ENCODE measurements at regions not wholly inside any gene's neighbourhood (a gene's known extent, or its start where the extent isn't known, plus 50 kb on each side); places are given as distances from the start of the nearest gene placed in this dataset.

DNA sequence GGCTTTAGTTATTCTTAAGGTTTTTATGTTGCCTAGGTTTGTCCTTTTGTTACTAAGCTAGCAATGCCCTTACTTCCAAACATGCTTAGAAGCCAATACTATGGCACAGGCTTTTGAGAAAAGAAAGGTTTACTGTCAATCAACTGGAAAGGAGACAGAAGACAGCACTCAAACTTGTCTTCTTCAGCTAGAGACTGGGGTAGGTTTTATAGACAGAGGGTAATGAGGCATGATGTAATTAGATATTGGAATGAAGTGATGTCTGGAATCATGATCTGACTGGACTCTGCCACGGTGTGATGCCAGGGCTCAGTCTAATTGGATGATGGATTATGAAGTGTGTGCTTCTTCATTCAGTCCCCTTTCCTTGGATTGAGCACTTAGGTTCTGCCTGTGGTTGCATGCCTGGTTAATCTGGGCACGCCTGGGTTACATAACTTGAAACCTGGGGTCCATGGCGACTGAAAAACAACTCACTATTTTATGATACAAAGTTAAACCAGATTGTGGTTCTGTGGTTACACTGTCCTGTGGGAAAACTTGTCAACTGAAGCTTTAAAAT is 625.8 kb downstream of the BRINP3 start:
- H3K4me3 ChIP-seq (ENCODE audit: low read length in 3 of 3), result no peak overlapping the region
- no peaks in the 10 kb centered on the region for H3K9me3 ChIP-seq (ENCODE audit: control insufficient read depth in 3 of 3, low read length in 3 of 3)
- no peak overlapping the region for H3K27ac ChIP-seq (ENCODE audit: low read depth, low read length)
- no peaks in the 10 kb centered on the region for H3K36me3 ChIP-seq (ENCODE audit: control insufficient read depth in 3 of 3, insufficient read depth in 3 of 3, low read length in 3 of 3)
- no peaks in the 10 kb centered on the region for H3K4me1 ChIP-seq (ENCODE audit: control insufficient read depth in 3 of 3, insufficient read depth in 3 of 3, low read length in 3 of 3)
- no peaks in the 10 kb centered on the region for H3K27me3 ChIP-seq (ENCODE audit: control insufficient read depth in 3 of 3, insufficient read depth in 3 of 3, low read length in 3 of 3)
- H3K9ac ChIP-seq (ENCODE audit: low read depth in 1 of 3, low read length in 3 of 3), result no peak overlapping the region

DNA sequence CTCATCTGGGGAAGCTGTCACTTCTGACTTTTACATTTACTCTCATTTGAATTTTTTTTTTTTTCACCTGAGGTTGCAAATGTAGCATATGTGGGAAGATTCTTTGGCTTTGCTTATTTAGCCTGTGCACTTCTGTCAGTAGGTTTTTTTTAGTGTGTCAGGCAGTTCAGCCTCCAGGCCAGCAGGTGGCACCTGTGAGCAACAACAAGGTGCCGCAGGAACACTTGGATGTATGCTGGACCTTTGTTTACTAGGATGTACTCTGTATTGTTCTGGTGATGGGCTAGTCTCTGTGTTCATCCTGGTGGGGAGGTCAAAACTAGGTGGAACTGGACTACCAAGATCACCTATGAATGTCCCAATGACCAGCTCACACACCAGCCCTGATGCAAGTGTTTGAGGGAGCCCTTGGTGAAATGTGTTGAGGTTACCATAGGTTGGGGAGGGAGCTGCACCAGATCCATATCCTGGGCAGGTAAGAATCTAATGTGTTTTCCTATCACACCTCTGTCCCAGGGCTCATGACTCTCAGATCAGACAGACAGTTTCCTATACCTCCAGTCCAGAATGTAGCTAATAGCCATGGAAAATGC is 618.2 kb downstream of the BRINP3 start:
- no peaks in the 10 kb centered on the region for H3K27me3 ChIP-seq (ENCODE audit: control insufficient read depth in 3 of 3, insufficient read depth in 3 of 3, low read length in 3 of 3)
- H3K4me1 ChIP-seq (ENCODE audit: control insufficient read depth in 3 of 3, insufficient read depth in 3 of 3, low read length in 3 of 3), result no peaks in the 10 kb centered on the region
- H3K9ac ChIP-seq (ENCODE audit: low read depth in 1 of 3, low read length in 3 of 3), result no peak overlapping the region

DNA sequence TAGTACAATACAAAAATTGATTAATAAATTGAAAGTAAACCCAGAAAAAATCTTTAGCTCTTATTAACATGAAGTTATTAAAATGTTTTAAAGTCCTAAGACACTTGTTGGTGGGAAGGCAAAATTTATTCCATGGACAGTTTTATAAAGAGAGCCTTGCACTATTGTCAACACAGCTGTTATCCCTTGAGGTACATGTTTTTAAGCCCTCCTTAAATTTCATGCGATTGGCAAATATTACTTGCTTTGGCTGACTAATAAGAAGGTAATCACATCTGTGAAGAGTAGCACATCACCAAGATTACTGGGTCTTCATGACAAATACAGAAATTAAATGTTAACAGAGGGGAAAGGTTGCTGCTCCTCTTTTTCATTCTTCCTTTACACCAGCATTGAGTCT is 611.1 kb downstream of the BRINP3 start:
- H3K36me3 ChIP-seq (ENCODE audit: control insufficient read depth in 3 of 3, insufficient read depth in 3 of 3, low read length in 3 of 3), result no peaks in the 10 kb centered on the region
- H3K4me3 ChIP-seq (ENCODE audit: low read length in 3 of 3), result no peak overlapping the region
- no peaks in the 10 kb centered on the region for H3K27me3 ChIP-seq (ENCODE audit: control insufficient read depth in 3 of 3, insufficient read depth in 3 of 3, low read length in 3 of 3)
- no peak overlapping the region for H3K27ac ChIP-seq (ENCODE audit: low read depth, low read length)
- H3K9ac ChIP-seq (ENCODE audit: low read depth in 1 of 3, low read length in 3 of 3), result no peak overlapping the region
- H3K9me3 ChIP-seq (ENCODE audit: control insufficient read depth in 3 of 3, low read length in 3 of 3), result no peaks in the 10 kb centered on the region
- no peaks in the 10 kb centered on the region for H3K4me1 ChIP-seq (ENCODE audit: control insufficient read depth in 3 of 3, insufficient read depth in 3 of 3, low read length in 3 of 3)

More for the DNA sequence above, 618.2 kb downstream of the BRINP3 start:
- Histone ChIP-seq H3K9me3 (ENCODE audit: control insufficient read depth in 3 of 3, low read length in 3 of 3) (peaks cover 0 to 2% (median 0%) of the 10 kb centered on the region in 3 donors), H3K36me3 (ENCODE audit: control insufficient read depth in 3 of 3, insufficient read depth in 3 of 3, low read length in 3 of 3) (no peaks in the 10 kb centered on the region), H3K27ac (ENCODE audit: low read depth, low read length) (no peak overlapping the region), H3K4me3 (ENCODE audit: low read length in 3 of 3) (no peak overlapping the region)

DNA sequence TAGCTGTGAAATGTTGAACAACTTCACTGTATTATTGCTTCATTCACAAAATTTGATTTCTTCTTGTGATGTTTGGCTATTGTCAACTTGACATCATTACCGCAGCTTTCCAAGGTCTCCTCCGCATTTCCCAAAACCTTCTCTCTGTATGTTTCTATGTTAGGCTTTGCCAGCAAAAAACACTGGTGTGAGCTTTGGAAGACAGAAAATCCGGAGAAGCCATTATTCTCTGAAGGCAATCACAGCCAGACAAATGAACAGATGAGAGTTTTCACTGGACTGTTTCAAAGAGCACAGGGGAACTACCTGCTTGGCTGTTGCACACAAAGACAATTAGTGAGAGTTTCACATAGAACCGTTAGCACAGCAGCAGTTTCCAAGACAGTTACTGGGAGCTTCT is 609.6 kb downstream of the BRINP3 start:
- no peaks in the 10 kb centered on the region for H3K27me3 ChIP-seq (ENCODE audit: control insufficient read depth in 3 of 3, insufficient read depth in 3 of 3, low read length in 3 of 3)
- H3K9ac ChIP-seq (ENCODE audit: low read depth in 1 of 3, low read length in 3 of 3), result no peak overlapping the region
- no peak overlapping the region for H3K27ac ChIP-seq (ENCODE audit: low read depth, low read length)
- no peaks in the 10 kb centered on the region for H3K36me3 ChIP-seq (ENCODE audit: control insufficient read depth in 3 of 3, insufficient read depth in 3 of 3, low read length in 3 of 3)
- no peak overlapping the region for H3K4me3 ChIP-seq (ENCODE audit: low read length in 3 of 3)
- H3K9me3 ChIP-seq (ENCODE audit: control insufficient read depth in 3 of 3, low read length in 3 of 3), result no peaks in the 10 kb centered on the region
- H3K4me1 ChIP-seq (ENCODE audit: control insufficient read depth in 3 of 3, insufficient read depth in 3 of 3, low read length in 3 of 3), result no peaks in the 10 kb centered on the region

DNA sequence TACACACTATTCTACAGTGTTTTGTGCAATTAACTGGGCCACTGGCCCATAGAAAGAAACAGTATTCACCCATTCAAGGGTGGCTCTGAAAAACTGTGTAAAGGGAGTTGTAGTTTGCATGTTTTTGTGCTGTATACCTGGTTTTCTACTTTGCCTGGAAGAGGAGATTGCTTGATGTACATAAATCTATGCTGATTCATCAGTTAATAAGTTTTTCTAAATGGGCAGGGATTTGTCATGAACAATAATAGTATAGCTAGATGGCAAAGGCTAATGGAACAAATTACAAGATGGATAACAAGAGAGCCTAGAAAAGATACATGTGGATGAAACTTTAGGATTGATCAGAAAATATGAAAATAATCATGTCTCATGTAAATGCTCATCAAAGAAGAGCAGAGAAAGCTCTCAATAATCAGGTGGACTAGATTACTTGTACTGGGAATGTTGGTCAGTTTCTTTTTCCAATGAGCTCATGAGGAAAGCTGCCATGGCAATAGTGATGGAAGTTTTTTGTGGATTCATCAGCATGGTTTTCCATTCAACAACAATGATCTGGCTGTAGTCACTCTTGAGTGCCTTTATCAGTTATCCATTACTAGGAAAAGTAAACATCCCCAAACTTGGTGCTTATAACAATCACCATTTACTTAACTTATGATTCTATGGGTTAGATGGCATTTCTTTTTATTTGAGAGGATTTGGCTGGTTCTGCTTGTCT is 602.8 kb downstream of the BRINP3 start:
- Histone ChIP-seq H3K4me3 (ENCODE audit: low read length in 3 of 3) (no peak overlapping the region), H3K27me3 (ENCODE audit: control insufficient read depth in 3 of 3, insufficient read depth in 3 of 3, low read length in 3 of 3) (no peaks in the 10 kb centered on the region), H3K9me3 (ENCODE audit: control insufficient read depth in 3 of 3, low read length in 3 of 3) (no peaks in the 10 kb centered on the region), H3K27ac (ENCODE audit: low read depth, low read length) (no peak overlapping the region), H3K9ac (ENCODE audit: low read depth in 1 of 3, low read length in 3 of 3) (no peak overlapping the region), H3K36me3 (ENCODE audit: control insufficient read depth in 3 of 3, insufficient read depth in 3 of 3, low read length in 3 of 3) (no peaks in the 10 kb centered on the region), H3K4me1 (ENCODE audit: control insufficient read depth in 3 of 3, insufficient read depth in 3 of 3, low read length in 3 of 3) (no peaks in the 10 kb centered on the region)

DNA sequence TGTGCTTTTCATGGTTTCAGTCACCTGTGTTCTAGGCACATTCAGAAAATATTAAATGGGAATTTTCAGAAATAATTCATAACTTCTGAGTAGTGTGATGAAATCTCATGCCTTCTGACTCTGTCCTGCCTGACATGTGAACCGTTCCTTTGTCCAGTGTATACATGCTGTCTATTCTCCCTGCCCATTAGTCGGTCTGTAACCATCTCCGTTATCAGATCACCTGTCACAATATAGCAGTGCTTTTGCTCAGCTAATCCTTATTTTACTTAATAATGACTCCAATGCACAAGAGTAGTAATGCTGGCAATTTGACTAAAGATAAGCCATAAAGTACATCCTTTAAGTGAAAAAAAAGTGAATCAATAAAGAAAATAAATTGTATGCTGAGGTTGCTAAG is 597.5 kb downstream of the BRINP3 start:
- Histone ChIP-seq H3K4me1 (ENCODE audit: control insufficient read depth in 3 of 3, insufficient read depth in 3 of 3, low read length in 3 of 3) (no peaks in the 10 kb centered on the region), H3K27me3 (ENCODE audit: control insufficient read depth in 3 of 3, insufficient read depth in 3 of 3, low read length in 3 of 3) (no peaks in the 10 kb centered on the region), H3K27ac (ENCODE audit: low read depth, low read length) (no peak overlapping the region), H3K36me3 (ENCODE audit: control insufficient read depth in 3 of 3, insufficient read depth in 3 of 3, low read length in 3 of 3) (no peaks in the 10 kb centered on the region), H3K4me3 (ENCODE audit: low read length in 3 of 3) (no peak overlapping the region), H3K9me3 (ENCODE audit: control insufficient read depth in 3 of 3, low read length in 3 of 3) (no peaks in the 10 kb centered on the region), H3K9ac (ENCODE audit: low read depth in 1 of 3, low read length in 3 of 3) (no peak overlapping the region)

DNA sequence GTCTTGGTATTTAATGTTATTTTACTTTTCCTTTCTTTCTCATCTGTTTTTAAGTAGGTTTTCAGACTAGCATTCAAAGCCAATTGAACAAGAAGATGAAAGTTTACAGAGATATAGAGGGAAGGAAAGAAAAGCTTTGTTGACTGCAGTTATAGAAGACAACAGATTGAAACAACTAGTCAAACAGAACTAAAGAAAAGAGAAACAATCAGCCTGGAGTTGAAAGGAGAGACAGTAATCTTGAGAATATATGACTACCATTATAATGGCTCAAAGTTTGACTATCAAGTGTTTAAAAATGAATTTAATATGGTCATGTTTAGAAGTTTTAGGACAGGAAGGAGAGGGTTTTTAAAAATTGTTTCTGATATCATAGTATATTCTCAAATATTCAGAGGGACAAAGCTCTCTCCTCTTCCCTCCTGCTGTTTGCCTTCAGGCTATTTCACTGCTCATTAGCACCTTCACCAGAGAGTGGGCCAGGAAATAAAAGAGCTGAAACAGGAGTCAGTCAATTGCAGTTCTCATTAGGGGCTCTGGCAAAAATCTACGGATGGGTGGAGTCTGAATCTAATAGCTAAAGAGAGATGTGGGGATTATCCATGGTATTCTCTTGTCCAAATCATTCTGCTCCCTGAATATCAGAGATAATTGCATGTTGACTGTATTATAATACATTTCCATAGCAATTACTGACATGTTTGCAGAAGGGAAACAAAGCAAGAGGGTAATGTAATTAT is 577.8 kb downstream of the BRINP3 start:
- Histone ChIP-seq H3K36me3 (ENCODE audit: control insufficient read depth in 3 of 3, insufficient read depth in 3 of 3, low read length in 3 of 3) (no peaks in the 10 kb centered on the region), H3K9ac (ENCODE audit: low read depth in 1 of 3, low read length in 3 of 3) (no peak overlapping the region), H3K4me3 (ENCODE audit: low read length in 3 of 3) (no peak overlapping the region)

DNA sequence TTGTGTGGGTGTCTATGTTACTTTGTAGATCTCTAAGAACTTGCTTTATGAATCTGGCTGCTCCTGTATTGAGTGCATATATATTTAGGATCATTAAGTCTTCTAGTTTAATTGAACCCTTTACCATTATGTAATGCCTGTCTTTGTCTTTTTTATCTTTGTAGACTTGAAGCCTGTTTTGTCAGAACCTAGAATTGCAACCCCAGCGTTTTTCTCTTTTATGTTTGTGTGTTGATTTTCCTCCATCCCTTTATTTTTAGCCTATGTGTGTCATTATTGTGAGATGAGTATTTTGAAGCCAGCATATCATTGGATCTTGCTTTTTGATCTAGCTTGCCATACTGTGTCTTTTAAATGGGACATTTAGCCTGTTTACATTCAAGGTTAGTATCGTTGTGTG is 573.2 kb downstream of the BRINP3 start:
- Histone ChIP-seq H3K4me1 (ENCODE audit: control insufficient read depth in 3 of 3, insufficient read depth in 3 of 3, low read length in 3 of 3) (no peaks in the 10 kb centered on the region), H3K36me3 (ENCODE audit: control insufficient read depth in 3 of 3, insufficient read depth in 3 of 3, low read length in 3 of 3) (no peaks in the 10 kb centered on the region), H3K27ac (ENCODE audit: low read depth, low read length) (no peak overlapping the region), H3K9ac (ENCODE audit: low read depth in 1 of 3, low read length in 3 of 3) (no peak overlapping the region), H3K4me3 (ENCODE audit: low read length in 3 of 3) (no peak overlapping the region), H3K9me3 (ENCODE audit: control insufficient read depth in 3 of 3, low read length in 3 of 3) (no peaks in the 10 kb centered on the region), H3K27me3 (ENCODE audit: control insufficient read depth in 3 of 3, insufficient read depth in 3 of 3, low read length in 3 of 3) (no peaks in the 10 kb centered on the region)

More for the DNA sequence above, 577.8 kb downstream of the BRINP3 start:
- Histone ChIP-seq H3K27ac (ENCODE audit: low read depth, low read length) (no peak overlapping the region), H3K27me3 (ENCODE audit: control insufficient read depth in 3 of 3, insufficient read depth in 3 of 3, low read length in 3 of 3) (no peaks in the 10 kb centered on the region), H3K4me1 (ENCODE audit: control insufficient read depth in 3 of 3, insufficient read depth in 3 of 3, low read length in 3 of 3) (no peaks in the 10 kb centered on the region), H3K9me3 (ENCODE audit: control insufficient read depth in 3 of 3, low read length in 3 of 3) (no peaks in the 10 kb centered on the region)

DNA sequence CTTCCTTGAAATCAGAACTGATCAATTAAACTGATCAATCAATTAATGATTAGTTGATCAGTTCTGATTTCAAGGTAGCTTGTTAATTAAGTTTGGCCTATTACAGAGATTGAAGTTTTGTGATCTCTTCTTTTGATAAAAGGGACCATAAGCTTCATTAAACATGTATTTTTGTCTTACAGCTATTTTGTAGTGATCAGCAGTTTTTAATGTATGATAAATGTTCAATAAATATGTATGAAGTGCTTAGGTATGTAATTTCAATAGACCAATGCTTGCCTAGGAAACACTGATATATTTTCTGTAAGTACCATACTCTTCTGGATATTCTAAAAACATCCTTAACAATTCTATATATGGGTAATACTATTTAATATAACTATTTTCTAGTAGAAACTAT is 569.6 kb downstream of the BRINP3 start:
- H3K27ac ChIP-seq (ENCODE audit: low read depth, low read length), result no peak overlapping the region
- H3K4me1 ChIP-seq (ENCODE audit: control insufficient read depth in 3 of 3, insufficient read depth in 3 of 3, low read length in 3 of 3), result no peaks in the 10 kb centered on the region
- no peaks in the 10 kb centered on the region for H3K27me3 ChIP-seq (ENCODE audit: control insufficient read depth in 3 of 3, insufficient read depth in 3 of 3, low read length in 3 of 3)
- no peak overlapping the region for H3K9ac ChIP-seq (ENCODE audit: low read depth in 1 of 3, low read length in 3 of 3)
- no peaks in the 10 kb centered on the region for H3K36me3 ChIP-seq (ENCODE audit: control insufficient read depth in 3 of 3, insufficient read depth in 3 of 3, low read length in 3 of 3)
- no peaks in the 10 kb centered on the region for H3K9me3 ChIP-seq (ENCODE audit: control insufficient read depth in 3 of 3, low read length in 3 of 3)
- H3K4me3 ChIP-seq (ENCODE audit: low read length in 3 of 3), result no peak overlapping the region

DNA sequence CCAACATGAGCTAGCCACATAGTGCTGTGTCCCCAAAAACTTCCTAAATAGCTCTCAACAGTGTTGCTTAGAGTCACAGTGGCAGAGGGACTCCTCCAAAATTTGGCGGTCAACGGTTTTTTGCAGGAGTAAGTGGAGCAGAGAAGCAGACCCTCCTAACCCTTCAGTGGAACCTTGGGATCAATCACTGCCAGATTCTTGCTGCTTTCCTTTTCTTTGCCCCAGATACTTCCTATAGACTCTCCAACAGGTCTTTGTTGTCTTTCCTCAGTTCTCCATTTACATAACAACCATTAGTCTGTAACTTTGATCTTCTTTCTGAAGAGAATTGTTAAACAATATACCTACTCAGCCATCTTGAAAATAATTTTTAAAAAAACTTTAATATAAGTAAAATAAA is 556.1 kb downstream of the BRINP3 start:
- H3K9ac ChIP-seq (ENCODE audit: low read depth in 1 of 3, low read length in 3 of 3), result no peak overlapping the region
- peaks cover 0 to 6% (median 0%) of the 10 kb centered on the region in 3 donors for H3K9me3 ChIP-seq (ENCODE audit: control insufficient read depth in 3 of 3, low read length in 3 of 3)

More for the DNA sequence above, 556.1 kb downstream of the BRINP3 start:
- no peak overlapping the region for H3K4me3 ChIP-seq (ENCODE audit: low read length in 3 of 3)
- H3K36me3 ChIP-seq (ENCODE audit: control insufficient read depth in 3 of 3, insufficient read depth in 3 of 3, low read length in 3 of 3), result no peaks in the 10 kb centered on the region
- H3K4me1 ChIP-seq (ENCODE audit: control insufficient read depth in 3 of 3, insufficient read depth in 3 of 3, low read length in 3 of 3), result no peaks in the 10 kb centered on the region
- no peak overlapping the region for H3K27ac ChIP-seq (ENCODE audit: low read depth, low read length)
- H3K27me3 ChIP-seq (ENCODE audit: control insufficient read depth in 3 of 3, insufficient read depth in 3 of 3, low read length in 3 of 3), result no peaks in the 10 kb centered on the region

Measured in skeletal muscle tissue (tissue), 3 donors.